Esophagus muscularis mucosa (tissue), 4 donors: ENCODE measurements at regions not wholly inside any gene's neighbourhood (a gene's known extent, or its start where the extent isn't known, plus 50 kb on each side); places are given as distances from the start of the nearest gene placed in this dataset.

Source experiments
- DNase-seq: peaks from one replicate; pipeline ENCODE4 v3.0.0-alpha.2; 2017; ENCODE audit errors: extremely low spot score
- H3K27ac ChIP-seq, 4 donors: fragments of 200-600 bp; sonication (generic); replicated peaks in 1 of 4; 1 replicate in 3 of 4; 2 replicates in 1 of 4; pipeline ENCODE4 v1.5.1; 2016 to 2019; ENCODE audit warnings: mild to moderate bottlenecking in 1 of 4
- H3K27me3 ChIP-seq, 4 donors: fragments of 200-600 bp; sonication (generic); one replicate each; pipeline versions ENCODE4 v1.5.1 to v1.6.0; 2016 to 2019
- H3K36me3 ChIP-seq, 4 donors: fragments of 200-600 bp; sonication (generic); one replicate each; pipeline ENCODE4 v1.5.1; 2016 to 2019
- H3K4me1 ChIP-seq, 4 donors: fragments of 200-600 bp; sonication (generic); one replicate each; pipeline ENCODE4 v1.5.1; 2016 to 2019
- H3K4me3 ChIP-seq, 4 donors: fragments of 200-600 bp; sonication (generic); 1 replicate in 2 of 4; 2 replicates in 2 of 4; pipeline ENCODE4 v1.5.1; 2016 to 2019; ENCODE audit warnings: mild to moderate bottlenecking in 4 of 4, moderate library complexity in 1 of 4
- H3K9me3 ChIP-seq, 4 donors: fragments of 200-600 bp; sonication (generic); 1 replicate in 3 of 4; 2 replicates in 1 of 4; pipeline ENCODE4 v1.5.1; 2016 to 2019
- EP300 ChIP-seq: sonication (generic); formaldehyde crosslinking; IDR thresholded peaks from one replicate; pipeline ENCODE4 v1.6.1; 2017; ENCODE audit warnings: antibody characterized with exemption
- POLR2A ChIP-seq: fragments of 450-650 bp; IDR thresholded peaks from one replicate; pipeline ENCODE4 v1.6.1; 2017; ENCODE audit warnings: antibody characterized with exemption, moderate library complexity, mild to moderate bottlenecking, low read depth
- POLR2AphosphoS5 ChIP-seq, 2 donors: sonication (generic); formaldehyde crosslinking; IDR thresholded peaks; one replicate each; pipeline ENCODE4 v1.6.1; 2017; ENCODE audit warnings: antibody characterized with exemption in 2 of 2
- WGBS: methylation state at CpG from one replicate; pipeline ENCODE4 v1.1.5; 2018; 5-methylcytosine and 5-hydroxymethylcytosine counted together
- intact Hi-C: fragments of 100-400 bp; cut with DNase I; formaldehyde crosslinking; loops from one replicate; pipeline ENCODE4 v1.15.1; 2023
- TF ChIP-seq, protein P1 (sequence below), 3 experiments: fragments of 200-600 bp in 2 of 3; fragments of 450-650 bp in 1 of 3; sonication (generic) in 2 of 3; IDR thresholded peaks; one replicate each; pipeline ENCODE4 v1.5.1; 2017 to 2019; ENCODE audit warnings: antibody characterized with exemption in 3 of 3, mild to moderate bottlenecking in 2 of 3, moderate library complexity in 1 of 3

DNA sequence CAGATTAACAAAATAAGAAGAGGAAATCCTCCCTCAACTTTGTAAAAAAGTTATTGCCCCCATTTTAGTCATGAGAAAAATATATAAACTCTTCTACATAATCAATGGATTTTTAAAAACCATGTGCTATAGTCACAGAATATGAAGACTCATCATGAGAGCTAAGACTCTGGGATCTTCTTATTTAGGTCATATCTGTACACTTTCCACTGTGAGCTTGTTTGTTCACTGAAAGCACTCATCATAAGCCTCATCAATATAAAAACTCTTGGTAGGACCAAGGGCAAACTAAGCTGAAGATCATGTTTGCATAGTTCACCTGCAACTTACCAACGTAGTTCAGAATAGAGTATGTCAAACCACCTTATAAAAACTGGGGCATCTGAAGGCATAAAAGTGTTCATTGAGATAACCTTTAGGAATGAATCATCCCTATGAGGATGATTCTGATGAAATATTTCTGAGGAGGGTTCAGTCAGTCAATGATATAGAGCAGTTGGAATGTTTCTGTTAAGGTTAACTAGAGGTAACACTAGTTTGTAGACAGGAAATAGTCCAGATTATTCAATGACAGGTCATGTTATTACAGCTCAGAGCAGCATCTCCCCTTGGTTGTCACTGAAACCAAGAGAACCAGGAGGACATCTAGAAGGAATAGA lies 289.9 kb upstream of the SMC2 start:
- no peaks in the 10 kb centered on the region for H3K27me3 ChIP-seq
- H3K36me3 ChIP-seq: no peaks in the 10 kb centered on the region
- H3K4me3 ChIP-seq: no peak overlapping the region
- H3K4me1 ChIP-seq: no peaks in the 10 kb centered on the region
- no peak for DNase-seq
- no peak for TF ChIP-seq POLR2AphosphoS5 (IDR thresholded peaks at IDR 0.05)
- TF ChIP-seq EP300: no peak
- TF ChIP-seq, protein P1, sequence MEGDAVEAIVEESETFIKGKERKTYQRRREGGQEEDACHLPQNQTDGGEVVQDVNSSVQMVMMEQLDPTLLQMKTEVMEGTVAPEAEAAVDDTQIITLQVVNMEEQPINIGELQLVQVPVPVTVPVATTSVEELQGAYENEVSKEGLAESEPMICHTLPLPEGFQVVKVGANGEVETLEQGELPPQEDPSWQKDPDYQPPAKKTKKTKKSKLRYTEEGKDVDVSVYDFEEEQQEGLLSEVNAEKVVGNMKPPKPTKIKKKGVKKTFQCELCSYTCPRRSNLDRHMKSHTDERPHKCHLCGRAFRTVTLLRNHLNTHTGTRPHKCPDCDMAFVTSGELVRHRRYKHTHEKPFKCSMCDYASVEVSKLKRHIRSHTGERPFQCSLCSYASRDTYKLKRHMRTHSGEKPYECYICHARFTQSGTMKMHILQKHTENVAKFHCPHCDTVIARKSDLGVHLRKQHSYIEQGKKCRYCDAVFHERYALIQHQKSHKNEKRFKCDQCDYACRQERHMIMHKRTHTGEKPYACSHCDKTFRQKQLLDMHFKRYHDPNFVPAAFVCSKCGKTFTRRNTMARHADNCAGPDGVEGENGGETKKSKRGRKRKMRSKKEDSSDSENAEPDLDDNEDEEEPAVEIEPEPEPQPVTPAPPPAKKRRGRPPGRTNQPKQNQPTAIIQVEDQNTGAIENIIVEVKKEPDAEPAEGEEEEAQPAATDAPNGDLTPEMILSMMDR (IDR thresholded peaks at IDR 0.05): no peak
- TF ChIP-seq POLR2A: no peak
- H3K27ac ChIP-seq: no peak overlapping the region
- WGBS: 50% methylated on average over 1 of the region's 1 CpG
- no peaks in the 10 kb centered on the region for H3K9me3 ChIP-seq
- intact Hi-C loops: no loop called here

DNA sequence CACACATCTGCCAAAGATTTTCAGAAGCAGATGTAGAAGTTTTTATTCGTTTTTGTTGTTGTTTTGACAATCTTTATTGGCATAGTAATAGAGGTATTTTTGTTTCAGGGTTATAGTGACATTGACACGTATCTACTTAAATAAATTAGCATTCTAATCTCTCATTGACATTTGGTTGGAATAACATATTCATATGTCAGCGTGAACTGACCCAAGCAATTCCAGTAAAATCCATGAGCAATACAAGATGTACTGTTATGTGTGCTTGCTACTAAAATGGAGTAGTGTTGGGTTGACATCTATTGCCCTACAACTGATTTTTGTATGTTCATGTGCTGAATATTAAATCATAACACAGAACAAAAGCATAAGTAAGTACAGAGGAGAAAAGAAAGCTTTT lies 284.4 kb upstream of the SMC2 start:
- no peaks in the 10 kb centered on the region for H3K4me1 ChIP-seq
- H3K27me3 ChIP-seq: no peaks in the 10 kb centered on the region
- no peaks in the 10 kb centered on the region for H3K36me3 ChIP-seq
- H3K4me3 ChIP-seq: no peak overlapping the region
- intact Hi-C loops: no loop called here
- no peak for DNase-seq
- no peak overlapping the region for H3K27ac ChIP-seq
- TF ChIP-seq POLR2AphosphoS5 (IDR thresholded peaks at IDR 0.05) (no peak), POLR2A (no peak), EP300 (no peak)
- TF ChIP-seq, protein P1 (IDR thresholded peaks at IDR 0.05): no peak
- H3K9me3 ChIP-seq: no peaks in the 10 kb centered on the region
- 76% methylated on average over 3 of the region's 3 CpGs for WGBS

DNA sequence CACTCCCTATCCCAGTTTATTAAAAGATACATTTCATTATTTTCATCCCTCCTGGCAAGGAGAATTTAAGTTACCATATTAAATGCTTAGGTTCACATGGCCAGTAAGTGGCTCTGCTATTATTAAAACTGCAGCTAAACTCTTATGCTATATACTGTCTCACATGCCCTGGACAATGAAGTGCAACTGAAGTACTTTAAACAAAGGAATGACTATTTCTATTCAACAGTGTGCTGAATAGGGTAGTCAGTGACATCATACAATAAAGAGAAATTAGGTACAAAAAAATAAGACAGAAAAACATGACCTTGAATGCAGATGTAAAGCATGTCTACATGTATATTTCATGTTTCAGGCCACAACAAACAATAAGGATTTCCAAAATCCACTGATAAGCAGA lies 282.6 kb upstream of the SMC2 start:
- Histone ChIP-seq H3K27me3 (no peaks in the 10 kb centered on the region), H3K4me3 (no peak overlapping the region), H3K9me3 (no peaks in the 10 kb centered on the region), H3K27ac (no peak overlapping the region), H3K36me3 (no peaks in the 10 kb centered on the region), H3K4me1 (no peaks in the 10 kb centered on the region)
- no peak for DNase-seq
- intact Hi-C loops: no loop called here
- TF ChIP-seq EP300 (no peak), POLR2A (no peak), POLR2AphosphoS5 (IDR thresholded peaks at IDR 0.05) (no peak)
- TF ChIP-seq, protein P1 (IDR thresholded peaks at IDR 0.05): no peak

DNA sequence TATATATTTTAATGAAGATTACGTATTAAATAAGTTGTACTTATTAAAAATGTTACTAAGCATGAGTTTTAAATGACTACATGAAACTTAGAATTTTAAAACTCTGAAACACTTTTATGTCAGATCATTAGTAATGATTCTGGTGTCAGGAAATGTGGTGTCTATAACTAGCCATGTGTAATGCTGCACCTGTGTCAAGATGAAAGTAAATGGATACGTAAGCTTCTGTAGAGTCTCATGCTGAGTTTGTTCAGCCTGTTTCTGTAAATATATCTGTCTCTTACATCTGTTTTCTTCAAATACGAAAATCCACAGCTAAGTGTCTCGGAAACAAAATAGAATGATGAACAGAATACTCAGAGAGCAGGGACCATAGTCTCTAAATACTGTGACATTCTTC lies 278.0 kb upstream of the SMC2 start:
- intact Hi-C loops: no loop called here
- whole genome bisulfite sequencing: 74% methylated on average over 4 of the region's 4 CpGs
- no peaks in the 10 kb centered on the region for H3K9me3 ChIP-seq

More for the DNA sequence above, 278.0 kb upstream of the SMC2 start:
- no peak overlapping the region for H3K4me3 ChIP-seq
- H3K27ac ChIP-seq: no peak overlapping the region
- no peaks in the 10 kb centered on the region for H3K27me3 ChIP-seq
- no peaks in the 10 kb centered on the region for H3K36me3 ChIP-seq
- no peak for DNase-seq
- no peaks in the 10 kb centered on the region for H3K4me1 ChIP-seq
- TF ChIP-seq EP300 (no peak), POLR2A (no peak), POLR2AphosphoS5 (IDR thresholded peaks at IDR 0.05) (no peak)
- TF ChIP-seq, protein P1 (IDR thresholded peaks at IDR 0.05): no peak
